ENCODE measurements at regions not wholly inside any gene's neighbourhood (a gene's known extent, or its start where the extent isn't known, plus 50 kb on each side); places are given as distances from the start of the nearest gene placed in this dataset.
"Not testable (repeated sequence)": the region's sequence is repeated elsewhere in the genome, so short reads cannot be mapped to it uniquely, and the experiment has no call there.

DNA sequence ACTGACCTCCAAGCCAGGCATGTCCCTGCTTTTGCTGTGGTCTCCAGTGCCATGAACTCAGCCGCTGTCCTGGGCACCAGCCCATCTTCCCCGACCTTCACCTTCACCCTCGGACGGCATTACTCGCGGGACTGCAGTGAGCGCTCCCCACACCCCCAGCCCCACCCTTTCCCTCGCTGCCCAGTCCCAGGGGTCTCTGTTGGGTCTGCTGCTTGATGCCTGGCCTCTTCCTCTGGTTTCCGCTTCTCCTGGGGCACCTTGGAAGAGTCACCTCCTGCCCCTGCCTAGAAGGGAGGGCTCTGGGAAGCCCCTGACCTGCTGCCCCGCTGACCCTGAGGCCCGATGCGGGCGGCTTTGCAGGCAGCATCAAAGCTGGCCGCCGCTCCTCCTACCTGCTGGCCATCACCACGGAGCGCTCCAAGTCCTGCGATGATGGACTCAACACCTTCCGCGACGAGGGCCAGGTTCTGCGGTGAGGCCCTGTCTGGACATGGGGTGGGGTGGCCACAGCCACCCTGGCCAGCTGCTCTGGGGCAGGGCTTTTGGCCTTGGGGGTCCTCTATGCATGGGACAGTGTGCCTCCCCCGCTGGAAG is 102.3 kb downstream of the ZNF267 start:
- not testable (repeated sequence) for DNase-seq

- DNase-seq = not testable (repeated sequence)
Measured at GRCh38 chr16:31978463-31978862, 104.9 kb downstream of the ZNF267 start.

GRCh38 chr16:31981739-31982138 is 108.1 kb downstream of the ZNF267 start:
- DNase-seq = not testable (repeated sequence)

DNA sequence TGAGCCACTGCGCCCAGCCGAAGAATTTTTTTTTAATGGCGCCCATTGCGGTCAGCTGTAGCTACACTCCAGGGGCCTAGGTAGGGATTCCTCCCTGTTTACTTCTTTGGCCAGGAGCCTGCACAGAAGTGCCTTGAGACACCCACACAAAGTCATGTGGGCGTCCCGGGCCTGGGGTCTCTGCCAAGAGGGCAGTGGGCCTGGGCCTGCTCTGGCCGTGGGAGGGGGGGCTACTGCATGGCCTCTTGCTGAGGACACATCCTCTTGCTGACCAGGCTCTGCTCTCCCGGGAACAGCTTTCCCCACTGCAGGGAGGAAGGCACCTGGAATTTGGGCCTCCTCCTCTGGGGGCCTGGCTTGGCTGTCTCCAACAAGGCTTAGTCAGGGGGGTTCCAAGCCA is 109.4 kb downstream of the ZNF267 start:
- DNase-seq = not testable (repeated sequence)

GRCh38 chr16:31983666-31984065 is 110.1 kb downstream of the ZNF267 start:
- not testable (repeated sequence) for DNase-seq

GRCh38 chr16:31986895-31987294 is 113.3 kb downstream of the ZNF267 start:
- DNase-seq = not testable (repeated sequence)

- not testable (repeated sequence) for DNase-seq
Measured at GRCh38 chr16:31988595-31989581, 115.3 kb downstream of the ZNF267 start.

- not testable (repeated sequence) for DNase-seq
Measured at GRCh38 chr16:31990261-31990660, 116.7 kb downstream of the ZNF267 start.

DNA sequence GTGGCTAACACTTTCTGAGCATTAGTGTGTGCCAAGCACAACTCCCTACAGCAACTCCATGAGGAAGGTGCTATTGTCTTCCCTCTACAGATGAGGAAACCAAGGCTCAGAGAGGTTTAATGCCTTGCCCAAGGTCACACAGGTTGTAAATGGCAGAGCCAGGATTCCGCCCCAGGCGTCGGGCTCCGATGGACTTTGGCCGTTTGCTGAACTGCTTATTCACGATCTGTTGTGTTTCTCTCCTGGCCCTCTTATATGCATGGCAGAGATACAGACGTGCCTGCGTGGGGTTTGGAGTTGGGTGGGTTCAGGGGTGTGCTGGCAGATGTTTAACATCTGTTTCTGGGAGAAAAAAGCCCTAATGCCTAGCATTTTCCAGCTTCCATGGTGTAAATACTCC is 117.4 kb downstream of the ZNF267 start:
- DNase-seq = not testable (repeated sequence)

- not testable (repeated sequence) for DNase-seq
Measured at GRCh38 chr16:31996325-31996724, 122.7 kb downstream of the ZNF267 start.

DNA sequence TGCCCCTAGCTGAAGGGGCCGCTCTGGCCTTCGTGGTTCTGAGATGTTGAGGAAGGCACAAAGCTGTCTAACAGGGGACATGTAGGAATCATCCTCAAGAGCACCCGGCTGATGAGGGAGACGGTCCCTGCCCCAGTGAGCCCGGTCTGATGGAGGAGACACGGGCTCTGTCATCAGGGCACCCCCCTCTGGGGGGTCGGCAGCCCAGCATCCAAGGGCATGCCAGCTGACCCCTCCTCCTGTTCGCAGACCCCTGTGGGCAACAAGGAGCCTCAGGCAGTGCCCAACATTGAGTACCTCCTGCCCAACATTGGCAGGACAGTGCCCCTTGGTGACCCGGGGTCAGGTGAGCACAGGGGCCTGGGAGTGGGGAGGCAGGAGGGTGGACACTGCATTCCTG is 128.9 kb downstream of the ZNF267 start:
- not testable (repeated sequence) for DNase-seq

GRCh38 chr16:32003819-32004218 is 130.2 kb downstream of the ZNF267 start:
- not testable (repeated sequence) for DNase-seq

DNA sequence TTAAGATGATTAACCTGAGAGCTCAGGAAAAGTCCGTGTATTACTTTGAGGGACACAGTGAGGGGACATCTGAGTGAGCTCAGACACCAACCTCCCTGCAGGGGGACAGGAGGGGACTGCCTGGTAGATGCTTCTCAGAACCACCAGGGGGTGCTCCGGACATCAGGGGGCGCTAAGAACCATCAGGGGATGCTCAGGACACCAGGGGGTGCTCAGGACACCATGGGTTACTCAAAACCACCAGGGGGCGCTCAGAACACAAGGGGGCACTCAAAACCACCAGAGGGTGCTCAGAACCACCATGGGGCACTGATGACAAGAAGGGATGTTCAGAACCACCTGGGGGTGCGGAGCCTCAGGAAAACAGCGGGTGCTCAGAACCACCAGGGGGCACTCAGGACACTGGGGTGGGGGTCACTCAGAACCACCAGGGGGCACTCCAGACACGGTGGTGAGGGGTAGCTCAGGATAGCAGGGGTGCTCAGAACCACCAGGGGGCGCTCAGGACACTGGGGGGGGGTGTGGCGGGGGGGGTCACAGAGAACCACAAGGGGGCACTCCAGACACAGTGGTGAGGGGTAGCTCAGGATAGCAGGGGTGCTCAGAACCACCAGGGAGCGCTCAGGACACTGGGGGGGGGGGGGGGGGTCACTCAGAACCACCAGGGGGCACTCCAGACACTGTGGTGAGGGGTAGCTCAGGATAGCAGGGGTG is 165.3 kb downstream of the ZNF267 start:
- DNase-seq = peak; percentile 25

DNA sequence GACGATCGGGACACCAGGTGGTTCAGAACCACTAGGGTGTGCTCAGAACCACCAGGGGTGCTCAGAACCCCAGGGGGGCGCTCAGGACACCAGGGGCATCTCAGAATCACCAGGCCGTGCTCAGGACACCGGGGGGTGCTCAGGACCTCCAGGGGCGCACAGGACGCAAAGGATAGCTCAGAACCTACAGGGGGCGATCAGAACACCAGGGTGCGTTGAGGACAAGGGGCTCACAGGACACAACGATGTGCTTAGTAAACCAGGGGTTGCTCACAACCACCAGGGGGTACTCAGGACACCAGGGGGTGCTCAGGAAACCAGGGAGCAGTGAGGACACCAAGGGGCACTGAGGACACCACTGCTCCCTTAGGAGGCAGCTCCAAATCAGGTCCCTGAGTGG is 166.3 kb downstream of the ZNF267 start:
- DNase-seq = not testable (repeated sequence)

DNA sequence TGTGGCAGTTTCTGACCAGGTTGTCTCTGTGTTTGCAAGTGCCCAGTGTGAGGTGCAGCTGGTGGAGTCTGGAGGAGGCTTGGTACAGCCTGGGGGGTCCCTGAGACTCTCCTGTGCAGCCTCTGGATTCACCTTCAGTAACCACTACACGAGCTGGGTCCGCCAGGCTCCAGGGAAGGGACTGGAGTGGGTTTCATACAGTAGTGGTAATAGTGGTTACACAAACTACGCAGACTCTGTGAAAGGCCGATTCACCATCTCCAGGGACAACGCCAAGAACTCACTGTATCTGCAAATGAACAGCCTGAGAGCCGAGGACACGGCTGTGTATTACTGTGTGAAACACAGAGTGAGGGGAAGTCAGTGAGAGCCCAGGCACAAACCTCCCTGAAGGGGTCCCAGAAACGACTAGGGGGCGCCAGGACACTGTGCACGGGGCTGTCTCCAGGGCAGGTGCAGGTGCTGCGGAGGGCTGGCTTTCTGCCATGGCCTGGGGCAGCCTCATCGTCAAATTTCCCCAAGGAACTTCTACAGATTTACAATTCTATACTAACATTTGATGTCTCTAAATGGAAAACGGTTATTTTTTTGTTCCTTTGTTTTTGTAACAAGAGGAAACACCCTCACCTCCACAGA is 187.0 kb upstream of the TP53TG3D start:
- DNase-seq = peak; percentile 0

- DNase-seq = not testable (repeated sequence)
Measured at GRCh38 chr16:32071586-32071985, 181.5 kb upstream of the TP53TG3D start.

DNA sequence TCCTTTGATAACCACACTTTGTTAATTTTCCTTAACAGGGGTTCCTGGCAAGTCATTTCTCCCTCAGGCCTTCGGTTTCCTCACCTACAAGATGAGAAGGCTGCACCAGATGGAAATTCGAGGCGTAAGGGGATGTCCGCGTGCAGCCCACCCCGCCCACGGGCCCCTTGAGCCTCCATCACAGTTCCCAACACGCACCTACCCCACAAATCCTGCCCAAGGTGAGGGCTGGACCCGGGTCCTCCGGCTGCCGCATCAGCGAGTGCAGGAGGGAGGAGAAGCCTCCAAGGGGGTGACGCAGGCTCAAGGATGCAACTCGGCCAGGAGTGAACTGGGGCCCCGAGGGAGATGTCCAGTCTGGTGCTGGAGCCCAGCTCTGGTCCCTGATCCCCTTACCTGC is 169.2 kb upstream of the TP53TG3D start:
- DNase-seq = not testable (repeated sequence)

GRCh38 chr16:32084656-32085401 is 168.3 kb upstream of the TP53TG3D start:
- DNase-seq = not testable (repeated sequence)

DNA sequence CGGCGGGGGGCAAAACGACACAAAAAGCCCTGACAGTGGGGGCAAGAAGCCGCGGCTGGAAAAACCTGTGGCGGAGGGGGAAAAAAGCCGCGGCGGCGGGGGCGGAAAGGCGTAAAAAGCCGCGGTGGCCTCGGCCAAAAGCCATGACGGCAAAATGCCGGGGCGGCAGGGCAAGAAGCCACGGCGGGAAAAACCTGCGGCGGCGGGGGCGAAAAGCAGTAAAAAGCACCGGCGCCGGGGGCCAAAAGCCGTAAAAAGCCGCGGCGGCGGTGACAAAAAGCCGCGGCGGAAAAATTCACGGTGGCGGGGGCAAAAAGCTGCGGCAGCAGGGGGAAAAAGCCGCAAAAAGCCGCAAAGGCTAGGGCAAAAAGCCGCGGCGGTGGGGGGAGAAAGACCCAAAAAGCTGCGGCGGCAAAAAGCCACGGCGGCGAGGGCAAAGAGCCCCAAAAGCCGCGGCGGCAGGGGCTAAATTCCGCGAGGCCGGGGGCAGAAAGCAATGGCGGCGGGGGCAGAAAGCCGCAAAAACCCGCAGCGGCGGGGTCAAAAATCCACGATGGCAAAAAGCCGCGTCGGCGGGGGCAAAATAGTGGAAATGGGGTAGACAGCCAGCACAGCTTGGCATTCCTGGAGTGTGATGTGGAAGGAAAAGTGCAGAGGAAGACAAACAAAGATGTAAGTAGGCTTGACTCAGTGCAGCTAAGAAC is 167.5 kb upstream of the TP53TG3D start:
- peak; percentile 14 for DNase-seq

DNA sequence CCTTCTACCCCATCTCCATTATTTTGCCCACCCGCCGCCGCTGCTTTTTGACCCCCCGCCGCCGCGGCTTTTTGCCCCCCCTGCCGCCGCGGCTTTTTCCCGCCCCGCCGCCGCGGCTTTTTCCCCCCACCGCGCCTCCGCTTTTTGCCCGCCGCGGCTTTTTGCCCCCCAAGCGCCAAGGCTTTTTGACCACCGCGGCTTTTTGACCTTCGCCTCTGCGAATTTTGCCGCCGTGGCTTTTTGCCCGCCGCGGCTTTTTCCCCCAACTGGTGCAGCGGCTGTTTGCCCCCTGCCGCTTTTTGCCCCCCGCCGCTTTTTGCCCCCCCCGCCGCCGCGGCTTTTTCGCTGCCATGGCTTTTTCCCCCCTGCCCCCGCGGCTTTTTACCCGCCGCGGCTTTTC is 137.5 kb upstream of the TP53TG3D start:
- not testable (repeated sequence) for DNase-seq

DNA sequence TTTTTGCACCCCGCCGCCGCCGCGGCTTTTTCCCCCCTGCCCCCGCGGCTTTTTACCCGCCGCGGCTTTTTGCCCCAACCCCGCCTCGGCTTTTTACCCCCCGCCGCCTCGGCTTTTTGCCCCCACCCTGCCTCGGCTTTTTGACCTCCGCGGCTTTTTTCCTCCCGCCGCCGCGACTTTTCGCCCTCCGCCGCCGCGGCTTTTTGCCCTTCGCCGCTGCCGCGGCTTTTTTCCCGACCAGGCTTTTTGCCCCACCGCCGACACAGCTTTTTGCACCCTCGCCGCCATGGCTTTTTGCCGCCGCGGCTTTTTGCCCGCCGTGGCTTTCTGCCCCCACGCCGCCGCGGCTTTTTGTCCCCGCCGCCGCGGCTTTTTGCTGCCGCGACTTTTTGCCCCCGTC is 137.0 kb upstream of the TP53TG3D start:
- DNase-seq = peak; percentile 17

Data from hematopoietic multipotent progenitor cell treated with erythropoietin and hydrocortisone succinate and interleukin-3 and kit ligand, for 4 days (in vitro differentiated cells).